Liver (tissue), 8 donors: ENCODE measurements at regions not wholly inside any gene's neighbourhood (a gene's known extent, or its start where the extent isn't known, plus 50 kb on each side); places are given as distances from the start of the nearest gene placed in this dataset.

ENCODE experiments used
- DNase-seq: peaks from one replicate; pipeline ENCODE4 v3.0.0-alpha.2; 2017; ENCODE audit warnings: low spot score
- H3K27ac ChIP-seq, 2 donors: one replicate each; pipeline ENCODE4 v1.7.0; 2013; ENCODE audit warnings: inconsistent platforms in 2 of 2, low read length in 2 of 2, control low read depth in 1 of 2, low read depth in 1 of 2, mild to moderate bottlenecking in 1 of 2
- H3K27me3 ChIP-seq, 4 donors: one replicate each; pipeline versions ENCODE4 v1.6.1 to v1.7.0; 2013; ENCODE audit warnings: low read length in 3 of 4, inconsistent platforms in 1 of 4, mild to moderate bottlenecking in 1 of 4, moderate library complexity in 1 of 4; ENCODE audit not compliant: control insufficient read depth in 4 of 4, insufficient read depth in 4 of 4
- H3K36me3 ChIP-seq, 4 donors: one replicate each; pipeline versions ENCODE4 v1.6.1 to v1.7.0; 2013; ENCODE audit warnings: low read length in 3 of 4, mild to moderate bottlenecking in 3 of 4, low read depth in 1 of 4, moderate library complexity in 1 of 4; ENCODE audit not compliant: control insufficient read depth in 4 of 4, insufficient read depth in 3 of 4
- H3K4me1 ChIP-seq, 4 donors: one replicate each; pipeline versions ENCODE4 v1.6.1 to v1.7.0; 2013; ENCODE audit warnings: low read length in 3 of 4, mild to moderate bottlenecking in 3 of 4, moderate library complexity in 1 of 4; ENCODE audit not compliant: control insufficient read depth in 4 of 4, insufficient read depth in 4 of 4
- H3K4me3 ChIP-seq, 3 donors: one replicate each; pipeline versions ENCODE4 v1.6.1 to v1.7.0; 2013; ENCODE audit warnings: low read length in 3 of 3, control low read depth in 1 of 3, low read depth in 1 of 3, mild to moderate bottlenecking in 1 of 3
- H3K9ac ChIP-seq, 2 donors: one replicate each; pipeline ENCODE4 v1.7.0; 2013; ENCODE audit warnings: low read length in 2 of 2, mild to moderate bottlenecking in 2 of 2, moderate library complexity in 2 of 2, control low read depth in 1 of 2, low read depth in 1 of 2
- H3K9me3 ChIP-seq, 4 donors: one replicate each; pipeline versions ENCODE4 v1.6.1 to v1.7.0; 2013; ENCODE audit warnings: low read length in 3 of 4; ENCODE audit not compliant: control insufficient read depth in 4 of 4
- EGR1 ChIP-seq, 2 donors: IDR thresholded peaks; 2 replicates each; pipeline ENCODE4 v1.6.1; 2016 to 2018; ENCODE audit warnings: antibody characterized with exemption in 2 of 2, low read depth in 2 of 2
- FOXA1 ChIP-seq: IDR thresholded peaks from 2 replicates; pipeline ENCODE4 v1.6.1; 2016; ENCODE audit warnings: antibody characterized with exemption
- FOXA2 ChIP-seq: IDR thresholded peaks from 2 replicates; pipeline ENCODE4 v1.6.1; 2016; ENCODE audit warnings: antibody characterized with exemption
- GABPA ChIP-seq, 2 donors: IDR thresholded peaks in 1 of 2; conservative IDR thresholded peaks in 1 of 2; 2 replicates each; pipeline ENCODE4 v1.6.1; 2016; ENCODE audit warnings: antibody characterized with exemption in 2 of 2, mild to moderate bottlenecking in 1 of 2, moderate library complexity in 1 of 2
- HNF4A ChIP-seq, 2 donors: conservative IDR thresholded peaks; 2 replicates each; pipeline ENCODE4 v1.6.1; 2016; ENCODE audit warnings: antibody characterized with exemption in 2 of 2, mild to moderate bottlenecking in 2 of 2
- HNF4G ChIP-seq: IDR thresholded peaks from 2 replicates; pipeline ENCODE4 v1.6.1; 2016; ENCODE audit warnings: antibody characterized with exemption
- JUND ChIP-seq, 2 donors: IDR thresholded peaks; 2 replicates each; pipeline ENCODE4 v1.6.1; 2016; ENCODE audit warnings: antibody characterized with exemption in 2 of 2
- MAX ChIP-seq: IDR thresholded peaks from 2 replicates; pipeline ENCODE4 v1.6.1; 2016; ENCODE audit warnings: antibody characterized with exemption
- NR2F2 ChIP-seq: IDR thresholded peaks from 2 replicates; pipeline ENCODE4 v1.6.1; 2016; ENCODE audit warnings: antibody characterized with exemption
- RAD21 ChIP-seq, 2 donors: IDR thresholded peaks; 2 replicates each; pipeline ENCODE4 v1.6.1; 2016; ENCODE audit warnings: antibody characterized with exemption in 2 of 2, mild to moderate bottlenecking in 2 of 2
- RXRA ChIP-seq, 2 donors: IDR thresholded peaks; 2 replicates each; pipeline ENCODE4 v1.6.1; 2017 to 2018; ENCODE audit warnings: antibody characterized with exemption in 2 of 2, mild to moderate bottlenecking in 1 of 2
- SP1 ChIP-seq: IDR thresholded peaks from 2 replicates; pipeline ENCODE4 v1.6.1; 2018; ENCODE audit warnings: antibody characterized with exemption, mild to moderate bottlenecking
- TAF1 ChIP-seq: conservative IDR thresholded peaks from 2 replicates; pipeline ENCODE4 v1.6.1; 2016; ENCODE audit warnings: antibody characterized with exemption, mild to moderate bottlenecking
- YY1 ChIP-seq: IDR thresholded peaks from 2 replicates; pipeline ENCODE4 v1.6.1; 2016; ENCODE audit warnings: antibody characterized with exemption, mild to moderate bottlenecking
- ZBTB33 ChIP-seq: IDR thresholded peaks from 2 replicates; pipeline ENCODE4 v1.6.1; 2016; ENCODE audit warnings: antibody characterized with exemption
- WGBS: extraction: QIAGEN DNeasy Blood & Tissue Kit; methylation state at CpG from one replicate; pipeline ENCODE4 v1.1.7; 2013; 5-methylcytosine and 5-hydroxymethylcytosine counted together
- TF ChIP-seq, protein P1 (sequence below): IDR thresholded peaks from 2 replicates; pipeline ENCODE4 v1.6.1; 2016; ENCODE audit warnings: antibody characterized with exemption, mild to moderate bottlenecking
- TF ChIP-seq, protein P2 (sequence below): fragments of 150-350 bp; IDR thresholded peaks from 2 replicates; pipeline ENCODE4 v1.5.1; 2017; ENCODE audit warnings: improper control_type of control experiment, low read depth, low read length; ENCODE audit not compliant: missing input control
- TF ChIP-seq, protein P3 (sequence below): IDR thresholded peaks from 2 replicates; pipeline ENCODE4 v1.6.1; 2016; ENCODE audit warnings: antibody characterized with exemption
- donor health status: healthy.
- donor health status: healthy.
- donor health status: healthy.
- donor health status: healthy.
- donor health status: healthy.

- H3K9me3 ChIP-seq: no peaks in the 10 kb centered on the region
These were observed 222.2 kb downstream of the BCL11A start for GRCh38 chr2:60331115-60331809.

More at GRCh38 chr2:60331115-60331809, 222.2 kb downstream of the BCL11A start:
- WGBS: 73% methylated on average over 7 of the region's 7 CpGs
- no peak overlapping the region for H3K4me3 ChIP-seq
- no peak overlapping the region for H3K9ac ChIP-seq
- TF ChIP-seq, protein P1, sequence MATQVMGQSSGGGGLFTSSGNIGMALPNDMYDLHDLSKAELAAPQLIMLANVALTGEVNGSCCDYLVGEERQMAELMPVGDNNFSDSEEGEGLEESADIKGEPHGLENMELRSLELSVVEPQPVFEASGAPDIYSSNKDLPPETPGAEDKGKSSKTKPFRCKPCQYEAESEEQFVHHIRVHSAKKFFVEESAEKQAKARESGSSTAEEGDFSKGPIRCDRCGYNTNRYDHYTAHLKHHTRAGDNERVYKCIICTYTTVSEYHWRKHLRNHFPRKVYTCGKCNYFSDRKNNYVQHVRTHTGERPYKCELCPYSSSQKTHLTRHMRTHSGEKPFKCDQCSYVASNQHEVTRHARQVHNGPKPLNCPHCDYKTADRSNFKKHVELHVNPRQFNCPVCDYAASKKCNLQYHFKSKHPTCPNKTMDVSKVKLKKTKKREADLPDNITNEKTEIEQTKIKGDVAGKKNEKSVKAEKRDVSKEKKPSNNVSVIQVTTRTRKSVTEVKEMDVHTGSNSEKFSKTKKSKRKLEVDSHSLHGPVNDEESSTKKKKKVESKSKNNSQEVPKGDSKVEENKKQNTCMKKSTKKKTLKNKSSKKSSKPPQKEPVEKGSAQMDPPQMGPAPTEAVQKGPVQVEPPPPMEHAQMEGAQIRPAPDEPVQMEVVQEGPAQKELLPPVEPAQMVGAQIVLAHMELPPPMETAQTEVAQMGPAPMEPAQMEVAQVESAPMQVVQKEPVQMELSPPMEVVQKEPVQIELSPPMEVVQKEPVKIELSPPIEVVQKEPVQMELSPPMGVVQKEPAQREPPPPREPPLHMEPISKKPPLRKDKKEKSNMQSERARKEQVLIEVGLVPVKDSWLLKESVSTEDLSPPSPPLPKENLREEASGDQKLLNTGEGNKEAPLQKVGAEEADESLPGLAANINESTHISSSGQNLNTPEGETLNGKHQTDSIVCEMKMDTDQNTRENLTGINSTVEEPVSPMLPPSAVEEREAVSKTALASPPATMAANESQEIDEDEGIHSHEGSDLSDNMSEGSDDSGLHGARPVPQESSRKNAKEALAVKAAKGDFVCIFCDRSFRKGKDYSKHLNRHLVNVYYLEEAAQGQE: no peak
- TF ChIP-seq HNF4G: no peak
- no peak for TF ChIP-seq SP1
- TF ChIP-seq MAX: no peak
- TF ChIP-seq NR2F2: no peak
- TF ChIP-seq GABPA (IDR thresholded peaks at IDR 0.05 in 1 of 2, conservative IDR thresholded peaks at IDR 0.05 in 1 of 2): no peak
- no peak for TF ChIP-seq RAD21 (IDR thresholded peaks at IDR 0.05)
- TF ChIP-seq FOXA1: no peak
- no peak for TF ChIP-seq TAF1
- TF ChIP-seq YY1: no peak
- TF ChIP-seq, protein P2, sequence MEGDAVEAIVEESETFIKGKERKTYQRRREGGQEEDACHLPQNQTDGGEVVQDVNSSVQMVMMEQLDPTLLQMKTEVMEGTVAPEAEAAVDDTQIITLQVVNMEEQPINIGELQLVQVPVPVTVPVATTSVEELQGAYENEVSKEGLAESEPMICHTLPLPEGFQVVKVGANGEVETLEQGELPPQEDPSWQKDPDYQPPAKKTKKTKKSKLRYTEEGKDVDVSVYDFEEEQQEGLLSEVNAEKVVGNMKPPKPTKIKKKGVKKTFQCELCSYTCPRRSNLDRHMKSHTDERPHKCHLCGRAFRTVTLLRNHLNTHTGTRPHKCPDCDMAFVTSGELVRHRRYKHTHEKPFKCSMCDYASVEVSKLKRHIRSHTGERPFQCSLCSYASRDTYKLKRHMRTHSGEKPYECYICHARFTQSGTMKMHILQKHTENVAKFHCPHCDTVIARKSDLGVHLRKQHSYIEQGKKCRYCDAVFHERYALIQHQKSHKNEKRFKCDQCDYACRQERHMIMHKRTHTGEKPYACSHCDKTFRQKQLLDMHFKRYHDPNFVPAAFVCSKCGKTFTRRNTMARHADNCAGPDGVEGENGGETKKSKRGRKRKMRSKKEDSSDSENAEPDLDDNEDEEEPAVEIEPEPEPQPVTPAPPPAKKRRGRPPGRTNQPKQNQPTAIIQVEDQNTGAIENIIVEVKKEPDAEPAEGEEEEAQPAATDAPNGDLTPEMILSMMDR: no peak
- no peak for TF ChIP-seq RXRA (IDR thresholded peaks at IDR 0.05)
- TF ChIP-seq, protein P3, sequence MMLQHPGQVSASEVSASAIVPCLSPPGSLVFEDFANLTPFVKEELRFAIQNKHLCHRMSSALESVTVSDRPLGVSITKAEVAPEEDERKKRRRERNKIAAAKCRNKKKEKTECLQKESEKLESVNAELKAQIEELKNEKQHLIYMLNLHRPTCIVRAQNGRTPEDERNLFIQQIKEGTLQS: no peak
- no peak for TF ChIP-seq HNF4A (conservative IDR thresholded peaks at IDR 0.05)
- TF ChIP-seq EGR1 (IDR thresholded peaks at IDR 0.05; ENCODE audit: low read depth in 2 of 2): no peak
- TF ChIP-seq ZBTB33: no peak
- no peak for TF ChIP-seq JUND (IDR thresholded peaks at IDR 0.05)
- TF ChIP-seq FOXA2: no peak
- H3K36me3 ChIP-seq: no peaks in the 10 kb centered on the region
- no peak overlapping the region for H3K27ac ChIP-seq
- no peaks in the 10 kb centered on the region for H3K27me3 ChIP-seq
- DNase-seq: no peak
- H3K4me1 ChIP-seq: peaks cover 0 to 2% (median 0%) of the 10 kb centered on the region in 4 donors
